ENCODE measurements at regions not wholly inside any gene's neighbourhood (a gene's known extent, or its start where the extent isn't known, plus 50 kb on each side); places are given as distances from the start of the nearest gene placed in this dataset.
"Not testable (repeated sequence)": the region's sequence is repeated elsewhere in the genome, so short reads cannot be mapped to it uniquely, and the experiment has no call there.

- DNase-seq, result not testable (repeated sequence)
Observed at GRCh38 chr14:105950364-105950892, 424.0 kb downstream of the TMEM121 start.

GRCh38 chr14:105951399-105951798, 425.0 kb downstream of the TMEM121 start:
- no peak for DNase-seq

GRCh38 chr14:105952222-105952621, 425.8 kb downstream of the TMEM121 start:
- DNase-seq, result no peak

- no peak for DNase-seq
Observed at GRCh38 chr14:105952826-105953225, 426.4 kb downstream of the TMEM121 start.

- DNase-seq, result not testable (repeated sequence)
Observed at GRCh38 chr14:105961625-105962024, 435.2 kb downstream of the TMEM121 start.

GRCh38 chr14:105962532-105962931, 436.1 kb downstream of the TMEM121 start:
- DNase-seq, result no peak

- DNase-seq, result no peak
Observed at GRCh38 chr14:105968291-105968690, 441.9 kb downstream of the TMEM121 start.

GRCh38 chr14:105969026-105969425, 442.6 kb downstream of the TMEM121 start:
- DNase-seq, result not testable (repeated sequence)

GRCh38 chr14:105970821-105971220, 444.4 kb downstream of the TMEM121 start:
- DNase-seq, result not testable (repeated sequence)

- no peak for DNase-seq
Observed at GRCh38 chr14:105971593-105972500, 445.5 kb downstream of the TMEM121 start.

GRCh38 chr14:105974902-105975301, 448.5 kb downstream of the TMEM121 start:
- peak; percentile 12 for DNase-seq

GRCh38 chr14:105978618-105979295, 452.4 kb downstream of the TMEM121 start:
- no peak for DNase-seq

- DNase-seq, result no peak
Observed at GRCh38 chr14:105979446-105979845, 453.1 kb downstream of the TMEM121 start.

- DNase-seq, result no peak
Observed at GRCh38 chr14:105980224-105980623, 453.8 kb downstream of the TMEM121 start.

GRCh38 chr14:105981517-105982302, 455.3 kb downstream of the TMEM121 start:
- DNase-seq, result not testable (repeated sequence)

GRCh38 chr14:105982664-105983063, 456.3 kb downstream of the TMEM121 start:
- no peak for DNase-seq

- no peak for DNase-seq
Observed at GRCh38 chr14:105986894-105987284, 460.5 kb downstream of the TMEM121 start.

GRCh38 chr14:105987563-105987962, 461.2 kb downstream of the TMEM121 start:
- DNase-seq, result no peak

- no peak for DNase-seq
Observed at GRCh38 chr14:105989566-105990302, 463.4 kb downstream of the TMEM121 start.

- DNase-seq, result not testable (repeated sequence)
Observed at GRCh38 chr14:105991677-105992076, 465.3 kb downstream of the TMEM121 start.

GRCh38 chr14:105993814-105994213, 467.4 kb downstream of the TMEM121 start:
- DNase-seq, result no peak

Data from NCI-H524 treated with DMSO at 0.1 percent for 48 hours (cell line).